Anterior cingulate cortex (tissue), 58 donors: ENCODE measurements at regions not wholly inside any gene's neighbourhood (a gene's known extent, or its start where the extent isn't known, plus 50 kb on each side); places are given as distances from the start of the nearest gene placed in this dataset.

Experiments used
- DNase-seq, 58 donors: peaks; one replicate each; lab custom pipeline; 2025; lab: John Stamatoyannopoulos, UW

DNA sequence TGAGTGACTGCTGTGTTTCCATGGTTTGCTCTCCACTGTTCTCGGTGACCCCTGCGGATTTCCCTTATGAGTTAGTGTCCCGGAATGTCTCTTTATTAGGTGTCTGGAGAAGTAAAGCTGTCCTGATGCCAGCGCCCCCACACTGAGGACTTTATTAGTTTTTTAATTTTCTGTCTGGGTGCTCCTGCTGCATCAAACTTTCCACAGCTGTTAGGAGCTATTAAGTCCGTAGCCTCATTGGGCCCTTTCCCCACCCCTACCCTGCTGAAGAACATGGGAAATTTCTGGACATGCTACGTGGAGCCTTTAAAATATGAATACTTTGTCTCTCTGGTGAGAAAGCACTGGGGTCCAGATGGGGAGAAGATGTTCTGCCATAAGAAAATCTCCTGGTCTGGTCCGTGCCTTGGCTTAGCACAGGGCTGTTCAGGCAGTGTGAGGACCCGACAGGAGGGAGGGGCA is 161.7 kb upstream of the HES1 start:
- peak in 1 of 58 donors; percentile 23 for DNase-seq

DNA sequence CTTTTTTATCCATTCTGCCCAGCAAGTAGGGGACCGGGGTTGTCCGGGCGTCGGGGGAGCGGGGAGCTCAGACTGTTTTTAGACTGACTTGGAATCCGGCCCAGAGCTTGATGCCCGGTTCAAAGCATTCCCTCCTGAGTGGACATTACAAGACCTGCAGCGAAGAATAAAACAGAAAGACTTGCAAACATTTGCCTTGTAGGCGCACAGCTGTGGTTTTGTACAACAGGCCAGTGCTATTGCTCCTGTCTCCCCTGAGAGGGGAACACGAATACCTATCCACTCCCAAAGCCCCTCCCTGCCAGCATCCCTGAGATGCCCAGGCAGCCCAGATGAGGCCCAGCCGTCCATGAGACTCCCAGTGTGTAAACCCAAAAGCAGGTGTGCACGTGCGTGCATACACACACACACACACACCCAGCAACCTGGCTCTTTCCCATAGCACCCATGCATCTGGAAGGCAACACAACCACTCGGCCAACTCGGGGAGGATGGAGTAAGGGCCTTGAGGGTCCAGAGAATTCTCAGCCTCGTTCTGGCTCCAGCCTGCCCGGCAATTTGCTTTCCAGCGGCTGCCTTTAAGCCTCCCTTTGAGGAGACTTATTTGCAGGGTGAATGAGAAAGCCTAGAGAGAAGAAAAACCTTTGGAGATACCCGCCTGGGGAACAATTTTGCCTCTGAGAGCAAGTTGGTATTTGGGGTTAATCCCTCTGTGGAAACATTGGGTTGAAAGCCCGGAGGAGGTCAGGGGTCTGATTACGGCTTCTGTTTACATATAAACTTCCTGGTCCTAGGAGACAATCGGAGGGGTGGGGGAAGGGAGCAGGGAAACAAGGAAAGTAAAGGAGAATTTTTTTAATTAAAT is 161.0 kb upstream of the HES1 start:
- peak in 2 of 58 donors; percentile 10 to 37 for DNase-seq

DNA sequence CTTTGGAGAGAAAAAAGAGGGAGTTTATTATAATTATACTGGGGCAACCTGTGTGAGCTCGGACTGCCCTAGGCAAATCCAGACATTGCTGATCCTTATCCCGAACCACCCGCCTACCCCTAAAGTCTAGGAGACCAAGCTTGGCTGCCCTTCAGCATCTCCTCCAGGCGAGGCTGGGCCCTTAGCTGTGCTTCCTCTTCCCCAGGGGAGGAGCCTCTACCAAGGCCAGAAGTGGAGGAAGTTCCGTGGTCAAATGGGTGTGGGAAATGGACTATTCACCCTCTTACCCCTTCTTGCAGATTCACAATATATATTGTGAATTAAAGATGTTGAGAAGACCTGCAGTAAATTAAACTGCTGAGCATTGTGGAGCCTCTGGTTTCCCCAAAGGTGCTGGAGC is 158.3 kb upstream of the HES1 start:
- DNase-seq = no peak

DNA sequence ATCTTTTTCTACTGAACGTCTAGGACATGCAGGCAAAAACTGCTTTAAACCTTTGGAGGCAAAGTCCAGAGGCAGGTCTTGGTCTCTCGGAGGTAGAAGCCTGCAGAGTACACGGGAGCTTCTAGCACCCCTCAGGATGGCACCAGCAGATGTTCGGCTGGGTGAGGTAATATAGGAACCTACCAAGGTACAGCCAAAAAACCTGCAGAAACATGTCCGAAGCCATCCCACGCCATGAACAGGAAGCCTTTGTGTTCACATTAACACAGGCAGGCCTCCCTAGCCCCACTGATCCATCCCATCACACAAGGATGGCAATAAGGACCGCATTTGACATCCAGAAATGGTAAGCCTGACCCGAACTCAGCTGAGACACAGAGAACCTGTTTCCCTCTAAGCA is 157.9 kb upstream of the HES1 start:
- DNase-seq = no peak

DNA sequence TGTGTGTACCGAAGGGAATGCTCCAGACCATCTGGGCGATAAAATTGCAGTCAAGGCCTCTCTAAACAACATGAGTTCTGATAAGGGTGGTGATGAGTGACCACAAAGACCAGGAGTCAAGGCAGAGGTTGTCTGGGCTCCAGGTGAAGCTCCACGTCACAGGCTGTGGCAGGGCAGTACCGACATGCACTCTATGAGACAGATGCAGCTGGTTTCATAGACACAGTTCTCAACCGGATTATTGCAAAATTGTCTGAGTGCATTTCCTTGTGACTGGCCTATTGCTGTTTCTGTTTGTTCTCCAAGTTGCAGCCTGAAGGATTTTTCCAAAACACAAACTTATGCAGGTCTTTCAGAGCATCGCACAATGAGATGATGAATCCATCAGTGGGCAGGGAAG is 157.5 kb upstream of the HES1 start:
- DNase-seq = no peak

DNA sequence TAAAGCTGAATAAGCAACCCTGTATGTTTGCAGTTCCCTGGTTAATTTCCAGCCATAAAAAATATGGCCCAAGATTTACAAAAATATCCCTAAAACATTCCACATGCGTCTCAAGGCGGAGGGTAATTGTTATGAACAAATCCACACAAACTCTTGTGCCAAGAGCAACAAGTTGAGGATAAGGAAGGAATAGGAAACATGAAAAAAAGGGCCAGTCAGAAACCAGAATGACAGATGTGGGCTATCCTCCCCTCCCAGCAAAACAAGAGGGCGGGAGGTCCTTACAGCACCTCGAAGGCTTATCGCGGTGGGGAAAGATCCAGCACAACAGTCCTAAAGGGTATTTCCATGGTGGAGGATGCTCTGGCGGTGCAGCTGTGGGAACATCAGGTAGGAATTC is 155.6 kb upstream of the HES1 start:
- no peak for DNase-seq

DNA sequence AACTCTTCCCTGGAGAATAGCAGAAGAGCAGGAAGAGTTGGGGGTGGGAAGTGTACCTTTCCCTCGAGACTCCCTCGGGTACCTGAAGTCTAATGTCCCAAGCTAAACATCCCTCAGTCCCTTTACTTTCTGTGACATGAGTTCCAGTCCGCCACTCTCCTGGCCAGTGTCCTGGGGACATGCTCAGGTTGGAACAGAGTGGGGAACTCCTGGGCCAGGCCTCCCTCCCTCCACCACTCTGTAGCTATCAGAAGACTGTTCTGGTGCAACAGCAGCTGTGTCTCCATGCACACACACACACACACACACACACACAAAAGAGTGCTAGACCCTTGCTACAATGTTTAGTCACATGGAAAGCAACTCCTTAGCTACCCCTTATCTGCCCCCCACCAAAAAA is 155.0 kb upstream of the HES1 start:
- DNase-seq = no peak

DNA sequence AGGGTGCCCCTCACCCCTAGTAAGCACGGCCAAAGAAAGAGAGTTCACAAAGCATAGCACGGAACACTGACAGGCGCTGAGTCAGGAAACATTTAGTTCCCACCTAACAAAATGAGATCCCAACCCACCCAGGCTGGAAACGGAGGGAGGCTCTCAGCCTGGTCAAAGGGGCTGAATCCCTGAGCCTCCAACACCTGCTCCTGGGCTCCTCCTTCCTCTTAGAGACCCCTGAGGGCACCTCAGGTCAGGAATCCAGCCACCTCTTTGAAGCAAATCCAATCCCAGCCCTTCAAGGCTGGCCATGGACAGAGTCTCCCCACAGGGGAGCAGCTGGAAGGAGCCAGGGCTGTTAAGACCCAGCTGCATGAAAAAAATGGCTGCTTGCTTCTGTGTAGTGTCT is 154.4 kb upstream of the HES1 start:
- no peak for DNase-seq

DNA sequence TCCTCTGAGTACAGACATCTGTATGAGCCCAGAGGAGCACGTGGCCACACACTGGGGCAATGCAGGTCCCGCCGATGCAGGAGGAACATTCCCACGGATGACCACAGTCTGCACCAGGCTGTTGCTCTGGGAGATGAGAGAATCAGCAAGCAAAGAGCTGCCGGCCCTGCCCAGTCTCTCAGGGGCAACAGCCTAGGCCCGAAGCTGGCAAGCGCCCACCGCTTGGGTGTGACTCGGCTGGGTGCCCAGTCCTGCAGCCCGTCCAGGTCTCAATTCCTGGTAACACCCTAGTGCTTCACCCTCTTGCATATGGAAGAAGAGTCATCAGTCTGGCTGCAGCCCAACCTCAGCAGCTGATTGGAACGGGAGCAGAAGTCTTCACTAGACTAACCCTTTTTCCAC is 153.7 kb upstream of the HES1 start:
- DNase-seq = peak in 47 of 58 donors; percentile 4 to 82 (median 46)

DNA sequence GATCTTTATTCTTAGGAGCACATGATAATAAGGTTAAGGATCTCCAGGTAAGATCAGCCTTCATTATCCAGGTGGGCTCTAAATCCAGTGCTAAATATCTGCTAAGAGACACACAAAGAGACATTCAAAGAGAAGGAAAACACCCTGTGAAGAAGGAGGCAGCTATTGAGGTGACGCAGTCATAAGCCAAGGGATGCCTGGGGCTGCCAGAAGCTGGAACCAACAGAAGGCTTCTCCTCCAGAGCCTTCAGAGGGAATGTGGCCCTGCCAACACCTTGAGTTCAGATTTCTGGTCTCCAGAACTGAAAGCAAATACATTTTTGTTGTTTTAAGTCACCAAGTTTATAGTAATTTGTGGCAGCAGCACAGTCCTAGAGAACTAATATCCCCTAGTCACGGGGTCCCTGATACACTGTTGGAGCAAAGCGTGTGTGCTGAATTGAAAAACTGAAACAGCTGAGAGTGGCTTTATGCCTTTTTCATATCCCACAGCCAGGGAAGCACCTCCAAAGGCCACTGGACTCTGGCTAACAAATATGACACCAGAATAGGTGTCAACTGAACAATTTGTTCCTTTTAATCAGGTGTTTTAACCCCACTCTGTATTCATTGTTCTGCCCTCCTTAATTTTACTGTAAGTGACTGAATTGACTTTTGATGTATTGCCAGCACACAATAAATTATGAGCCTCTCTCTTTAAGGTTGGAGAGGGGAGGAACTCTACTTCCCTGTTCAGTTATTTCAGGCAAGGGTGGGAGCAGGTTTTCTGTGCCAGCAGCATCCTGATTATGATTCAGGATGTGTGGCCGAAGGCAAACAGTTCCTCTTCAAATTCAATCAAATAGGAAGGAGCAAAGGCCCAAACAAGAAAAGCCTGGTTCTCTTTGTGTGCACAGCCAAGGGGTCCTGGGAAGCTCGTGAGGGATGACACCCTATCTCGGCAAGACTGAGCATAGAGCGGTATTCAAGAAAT is 151.8 kb upstream of the HES1 start:
- DNase-seq = peak in 3 of 58 donors; percentile 3

DNA sequence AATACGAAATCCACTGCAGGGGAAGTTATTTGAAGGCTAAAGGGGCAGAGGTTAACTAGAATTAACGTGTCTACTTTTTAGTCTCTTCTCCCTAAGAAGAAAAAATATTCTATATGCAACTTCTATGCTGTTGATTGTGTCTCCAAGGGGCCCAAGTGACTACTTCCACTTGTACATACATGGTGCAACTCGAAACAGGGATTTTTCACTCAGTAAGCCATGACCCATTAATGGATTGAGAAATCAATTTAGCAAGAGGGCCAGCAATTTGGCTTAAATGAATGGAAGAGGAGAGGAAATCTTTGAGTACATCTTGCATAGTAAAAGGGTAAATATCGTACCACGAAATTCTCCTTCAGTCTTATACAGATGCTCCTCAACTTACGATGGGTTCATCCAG is 151.1 kb upstream of the HES1 start:
- DNase-seq = no peak

DNA sequence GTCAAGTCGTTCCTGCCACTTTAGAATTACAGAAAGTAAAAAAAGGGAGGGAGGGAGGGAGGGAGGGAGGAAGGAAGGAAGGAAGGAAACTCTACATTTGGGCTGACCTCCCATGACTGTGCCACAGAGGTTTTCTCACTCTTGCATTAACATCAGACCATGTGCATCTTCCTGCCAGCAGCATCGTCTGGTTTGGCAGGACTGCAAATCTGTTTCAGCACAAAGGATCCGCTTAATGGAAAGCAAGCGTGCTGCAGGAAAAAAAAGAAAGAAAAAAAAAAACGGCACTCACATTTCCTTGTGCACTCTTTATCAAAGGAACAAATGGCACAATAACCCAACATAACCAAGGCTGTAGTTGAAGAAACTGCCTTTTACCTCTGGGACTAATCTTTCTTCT is 148.8 kb upstream of the HES1 start:
- DNase-seq = peak in 1 of 58 donors; percentile 7

DNA sequence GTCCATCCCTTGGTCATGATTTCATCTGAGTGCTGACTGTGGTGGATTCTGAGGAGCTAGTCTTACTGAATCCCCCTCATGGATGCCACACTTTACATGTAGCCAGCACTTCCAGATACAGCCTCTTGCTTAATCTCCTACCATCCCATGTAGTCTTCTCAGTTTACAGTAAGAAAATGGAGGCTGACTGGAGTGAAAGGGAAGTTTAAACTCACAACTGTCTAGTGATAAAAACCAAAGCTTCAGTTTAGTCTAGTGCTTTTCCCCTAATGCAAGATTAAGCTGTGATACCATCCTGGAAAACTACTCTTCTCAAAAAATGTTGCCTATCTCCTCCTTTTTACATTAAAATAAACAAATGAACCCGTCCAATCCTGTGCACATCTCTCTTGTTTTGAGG is 146.8 kb upstream of the HES1 start:
- DNase-seq = no peak

DNA sequence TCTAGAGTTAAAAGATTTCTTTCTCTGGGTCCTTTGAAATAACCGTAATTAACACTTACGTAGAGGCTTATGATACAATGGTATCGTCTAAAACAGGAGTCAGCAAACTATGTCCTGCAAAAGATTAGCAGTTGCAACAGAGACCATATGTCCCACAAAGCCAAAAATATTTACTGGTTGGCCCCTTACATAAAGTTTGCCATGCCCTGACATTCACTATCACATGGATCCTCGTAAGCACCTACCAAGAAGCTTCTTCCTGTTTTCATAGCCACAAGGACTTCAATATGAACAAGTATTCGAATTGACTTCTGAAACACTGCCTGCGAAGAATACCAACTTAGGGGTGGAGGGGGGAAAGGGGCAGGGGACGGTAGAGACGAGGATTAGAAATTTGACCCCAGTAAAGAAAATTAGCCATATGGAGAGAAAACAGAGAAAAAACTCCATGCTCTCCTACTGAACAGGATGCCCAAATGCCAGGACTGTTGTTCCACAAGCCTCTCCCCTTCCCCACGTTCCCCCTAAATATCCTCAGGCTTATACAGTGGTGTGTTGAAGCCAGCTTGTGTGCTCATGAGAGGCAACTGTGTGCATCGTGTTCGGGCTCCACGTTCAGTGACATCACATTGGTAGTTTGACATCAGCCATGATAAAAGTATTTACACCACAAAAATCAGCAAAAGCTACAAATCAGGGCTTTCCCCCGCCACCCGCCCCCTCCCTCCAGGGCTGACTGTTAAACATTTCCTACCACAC is 144.1 kb upstream of the HES1 start:
- no peak for DNase-seq

DNA sequence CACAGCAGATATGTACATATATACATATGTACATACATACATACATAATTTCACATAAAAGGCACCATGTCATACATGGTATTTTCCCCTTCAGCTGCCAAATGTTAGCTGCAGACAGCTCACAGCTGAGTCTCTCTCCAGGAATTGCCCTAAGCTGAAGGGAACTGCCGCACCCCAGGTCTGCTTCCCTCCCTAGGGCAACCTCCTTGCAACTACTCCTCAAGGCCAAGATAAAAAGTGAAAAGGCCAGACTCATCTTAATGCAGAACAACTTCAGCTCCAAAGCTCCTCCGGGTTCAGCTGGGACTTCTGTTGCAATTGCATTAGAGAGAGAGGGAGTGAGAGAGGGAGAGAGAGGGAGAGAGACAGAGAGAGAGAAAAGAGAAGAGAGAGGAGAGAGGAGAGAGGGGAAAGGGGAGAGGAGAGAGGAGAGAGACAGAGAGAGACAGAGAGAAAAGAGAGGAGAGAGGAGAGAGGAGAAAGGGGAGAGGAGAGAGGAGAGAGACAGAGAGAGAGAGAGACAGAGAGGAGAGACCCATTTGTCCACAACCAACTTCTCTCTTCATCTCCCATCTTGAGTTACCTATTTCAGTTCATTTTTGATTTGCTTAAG is 143.4 kb upstream of the HES1 start:
- no peak for DNase-seq

DNA sequence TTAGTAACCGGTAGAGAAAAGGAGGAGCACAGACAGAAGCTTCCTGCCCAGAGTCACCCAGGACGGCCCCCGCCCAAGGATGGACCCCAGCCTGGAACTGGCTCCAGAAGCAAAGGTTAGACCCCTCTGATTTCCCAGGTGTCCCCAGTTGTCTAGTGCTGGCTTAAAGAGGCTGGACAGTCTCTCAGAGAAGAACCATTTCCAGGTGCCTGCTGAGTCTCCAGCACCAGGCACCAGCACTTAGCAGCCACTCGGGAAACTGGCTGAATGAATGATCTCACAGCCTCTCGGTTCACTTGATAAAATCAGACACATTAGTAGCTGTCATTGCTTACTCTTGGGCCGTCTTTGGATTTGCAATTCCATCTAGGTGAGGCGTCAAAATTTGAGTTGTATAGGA is 139.7 kb upstream of the HES1 start:
- no peak for DNase-seq

DNA sequence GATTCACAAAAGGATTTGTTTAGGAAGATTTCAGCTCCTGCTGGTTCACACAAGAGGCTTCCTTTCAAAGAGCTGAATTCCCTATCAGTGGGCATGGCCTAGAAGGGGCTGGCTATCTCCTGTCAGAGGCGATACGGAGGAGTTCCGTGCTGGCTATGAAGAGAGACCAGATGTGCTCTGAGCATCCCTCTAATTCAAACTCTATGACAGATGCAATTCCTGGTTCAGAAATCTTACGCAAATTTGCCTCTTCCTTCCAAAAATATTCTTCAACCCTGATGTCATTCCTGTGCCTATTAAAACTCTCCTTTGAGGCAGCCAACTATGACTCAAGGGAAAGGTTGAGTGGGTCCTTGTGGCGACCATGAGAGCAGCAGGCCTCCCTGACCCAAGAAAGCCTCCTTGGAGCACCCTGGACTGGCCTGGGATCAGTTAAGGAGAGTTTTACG is 139.3 kb upstream of the HES1 start:
- DNase-seq = no peak

DNA sequence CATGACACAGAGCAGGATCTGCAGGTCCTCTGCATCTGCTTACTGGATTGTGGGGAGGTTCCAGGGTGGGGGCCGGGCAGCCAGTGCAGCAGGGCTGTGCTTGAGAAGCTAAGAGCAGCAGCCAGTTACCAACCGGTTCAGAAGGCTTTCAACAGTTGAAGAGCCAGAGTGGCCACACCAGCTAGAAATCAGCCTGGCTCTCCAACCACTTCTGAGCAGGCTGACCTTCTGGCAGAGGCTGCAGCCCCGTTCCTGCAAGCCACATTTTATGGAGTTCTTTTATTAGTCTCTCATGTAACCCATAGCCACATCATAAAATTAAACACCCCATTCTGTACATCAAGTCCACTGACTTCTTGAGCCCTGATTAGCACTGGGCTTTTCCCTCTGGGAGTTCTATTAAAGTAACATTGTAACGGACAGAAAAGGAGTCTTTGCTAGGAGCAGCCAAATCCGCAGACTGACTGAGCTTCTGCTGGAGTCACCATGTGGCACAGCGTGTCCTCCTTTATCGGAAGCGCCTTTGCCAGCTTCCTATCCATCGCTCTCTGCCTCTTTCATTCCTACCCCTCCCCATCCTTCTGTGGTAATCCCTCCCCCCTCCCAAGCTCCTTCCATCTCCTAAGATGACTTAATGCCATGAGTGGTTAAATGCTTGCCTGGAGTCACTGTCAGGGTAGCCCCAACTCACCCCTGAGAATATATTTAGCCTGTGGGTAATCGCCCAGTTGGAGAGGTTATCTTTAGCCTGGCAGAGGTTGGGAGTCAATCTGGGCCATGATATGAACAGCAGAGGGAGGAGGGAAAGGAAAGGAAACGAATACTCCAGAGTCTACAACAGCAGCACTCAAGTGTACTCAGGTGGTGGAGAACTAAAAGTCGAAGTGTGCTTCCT is 138.5 kb upstream of the HES1 start:
- DNase-seq = no peak

DNA sequence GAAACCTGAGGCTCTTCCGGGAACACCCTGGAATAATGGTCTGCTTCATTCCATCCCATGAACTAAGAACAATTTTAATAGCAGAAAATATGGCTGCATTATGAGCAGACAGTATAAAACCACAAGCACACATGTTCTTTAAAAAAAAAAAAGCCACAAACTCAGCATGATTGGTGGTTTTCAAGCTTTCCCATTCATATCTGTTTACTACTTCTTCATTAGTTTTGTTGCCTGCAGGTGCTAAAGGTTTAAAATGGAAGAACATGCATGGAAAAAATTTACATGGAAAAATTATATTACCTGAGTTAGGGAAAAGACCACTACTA is 137.9 kb upstream of the HES1 start:
- DNase-seq = no peak
